ENCODE measurements at regions not wholly inside any gene's neighbourhood (a gene's known extent, or its start where the extent isn't known, plus 50 kb on each side); places are given as distances from the start of the nearest gene placed in this dataset.

GRCh38 chr9:13790055-13790454 is 510.6 kb upstream of the MPDZ start:
- no peak for DNase-seq (ENCODE audit: low read depth)
- no peak for TF ChIP-seq CTCF (IDR thresholded peaks at IDR 0.05; ENCODE audit: insufficient read depth, low read depth, low read length, missing control alignments)
- no peak overlapping the region for H3K4me3 ChIP-seq (ENCODE audit: low read depth, low read length)

- TF ChIP-seq CTCF (IDR thresholded peaks at IDR 0.05; ENCODE audit: insufficient read depth, low read depth, low read length, missing control alignments), result no peak
- no peak for DNase-seq (ENCODE audit: low read depth)
- H3K4me3 ChIP-seq (ENCODE audit: low read depth, low read length), result no peak overlapping the region
These were observed 507.8 kb upstream of the MPDZ start for GRCh38 chr9:13787234-13787833.

- no peak for DNase-seq (ENCODE audit: low read depth)
- no peak overlapping the region for H3K4me3 ChIP-seq (ENCODE audit: low read depth, low read length)
- TF ChIP-seq CTCF (IDR thresholded peaks at IDR 0.05; ENCODE audit: insufficient read depth, low read depth, low read length, missing control alignments), result no peak
These were observed 507.2 kb upstream of the MPDZ start for GRCh38 chr9:13786711-13787110.

- TF ChIP-seq CTCF (IDR thresholded peaks at IDR 0.05; ENCODE audit: insufficient read depth, low read depth, low read length, missing control alignments), result no peak
- H3K4me3 ChIP-seq (ENCODE audit: low read depth, low read length), result no peak overlapping the region
- DNase-seq (ENCODE audit: low read depth), result no peak
These were observed 506.6 kb upstream of the MPDZ start for GRCh38 chr9:13786131-13786530.

- H3K4me3 ChIP-seq (ENCODE audit: low read depth, low read length), result no peak overlapping the region
- TF ChIP-seq CTCF (IDR thresholded peaks at IDR 0.05; ENCODE audit: insufficient read depth, low read depth, low read length, missing control alignments), result no peak
- DNase-seq (ENCODE audit: low read depth), result no peak
These were observed 499.6 kb upstream of the MPDZ start for GRCh38 chr9:13779106-13779505.

- TF ChIP-seq CTCF (IDR thresholded peaks at IDR 0.05; ENCODE audit: insufficient read depth, low read depth, low read length, missing control alignments), result no peak
These were observed 499.1 kb upstream of the MPDZ start for GRCh38 chr9:13778631-13779030.

GRCh38 chr9:13770956-13771355 is 491.5 kb upstream of the MPDZ start:
- no peak for TF ChIP-seq CTCF (IDR thresholded peaks at IDR 0.05; ENCODE audit: insufficient read depth, low read depth, low read length, missing control alignments)
- no peak for DNase-seq (ENCODE audit: low read depth)
- no peak overlapping the region for H3K4me3 ChIP-seq (ENCODE audit: low read depth, low read length)

More at GRCh38 chr9:13778631-13779030, 499.1 kb upstream of the MPDZ start:
- no peak for DNase-seq (ENCODE audit: low read depth)
- H3K4me3 ChIP-seq (ENCODE audit: low read depth, low read length), result no peak overlapping the region
